Heart right ventricle (tissue), 16 donors: ENCODE measurements at regions not wholly inside any gene's neighbourhood (a gene's known extent, or its start where the extent isn't known, plus 50 kb on each side); places are given as distances from the start of the nearest gene placed in this dataset.

ENCODE experiments used
- ATAC-seq, 8 donors: fragments of 200-7000 bp; cut with Tn5 transposase; one replicate each; pipeline ENCODE4 v1.9.1; 2020; ENCODE audit warnings: mild to moderate bottlenecking in 8 of 8, moderate library complexity in 8 of 8, moderate number of reproducible peaks in 1 of 8
- DNase-seq, 2 donors: peaks; one replicate each; pipeline ENCODE4 v3.0.0-alpha.2; 2020
- H3K27ac ChIP-seq, 10 donors: fragments of 200-600 bp; sonication (generic) in 2 of 10; one replicate each; pipeline versions ENCODE4 v1.5.0 to v1.8.0; 2020 to 2022; ENCODE audit warnings: mild to moderate bottlenecking in 3 of 10
- H3K27me3 ChIP-seq, 7 donors: fragments of 200-600 bp; one replicate each; pipeline ENCODE4 v1.8.0; 2021 to 2022; ENCODE audit warnings: mild to moderate bottlenecking in 2 of 7
- H3K36me3 ChIP-seq, 9 donors: fragments of 200-600 bp; sonication (generic) in 1 of 9; one replicate each; pipeline versions ENCODE4 v1.5.0 to v1.8.0; 2020 to 2022; ENCODE audit warnings: mild to moderate bottlenecking in 2 of 9
- H3K4me1 ChIP-seq, 9 donors: fragments of 200-600 bp; sonication (generic) in 1 of 9; one replicate each; pipeline versions ENCODE4 v1.5.0 to v1.8.0; 2020 to 2022; ENCODE audit warnings: mild to moderate bottlenecking in 4 of 9
- H3K4me3 ChIP-seq, 10 donors: fragments of 200-600 bp; sonication (generic) in 2 of 10; one replicate each; pipeline versions ENCODE4 v1.5.0 to v1.8.0; 2020 to 2022; ENCODE audit warnings: mild to moderate bottlenecking in 7 of 10, moderate library complexity in 2 of 10
- H3K9me3 ChIP-seq, 11 donors: fragments of 200-600 bp in 10 of 11; sonication (generic) in 2 of 11; one replicate each; pipeline versions ENCODE4 v1.5.0 to v1.8.0; 2013 to 2022; ENCODE audit warnings: mild to moderate bottlenecking in 2 of 11, control low read depth in 1 of 11, moderate library complexity in 1 of 11
- CTCF ChIP-seq, 9 donors: fragments of 200-600 bp; sonication (generic) in 2 of 9; IDR thresholded peaks; one replicate each; pipeline versions ENCODE4 v1.5.0 to v1.8.0; 2021 to 2022; ENCODE audit warnings: antibody characterized with exemption in 9 of 9, mild to moderate bottlenecking in 5 of 9, moderate library complexity in 1 of 9
- WGBS, 2 donors: extraction: QIAGEN DNeasy Blood & Tissue Kit; methylation state at CpG; one replicate each; pipeline ENCODE4 v1.1.7; 2013; ENCODE audit warnings: inconsistent platforms in 1 of 2; 5-methylcytosine and 5-hydroxymethylcytosine counted together
- intact Hi-C, 10 donors: fragments of 100-400 bp; cut with DNase I; formaldehyde crosslinking; loops; one replicate each; pipeline versions ENCODE4 v1.11.1 to v1.14.2; 2022
- donor health status: Arrhythmogenic right ventricular cardiomyopathy.
- donor health status: ischemic (EF 13 %, LVEDD 7.1; RV severe dilation, severe dysfunction).
- donor health status: healthy with polysubstance abuse.
- donor health status: DM: no; HTN: yes; CAD: no.
- donor health status: DM: no; HTN: no; CAD: no.
- donor health status: ischemic (EF 25% LVEDD 6.9; RV normal size, moderate dysfunction).
- donor health status: ischemic (EF 25% LVEDD 5.7; RV mildly dilated, moderate dysfunction).
- donor health status: healthy.
- donor health status: DM: yes; HTN: yes; CAD: no.
- donor health status: Ischemic cardiomyopathy.
- donor health status: ischemic (EF 35%, LVEDD 5.7; RV mildly dilated, moderate dysfunction).
- donor health status: nonischemic (EF 11% LVEDD 7.7; RV severe dilation, severe dysfunction).
- donor health status: DM: yes; HTN: yes; CAD: no.
- donor health status: PGD.
- donor health status: ischemic (EF 29% LVEDD 5.4; RV normal size, mild dysfunction).
- donor health status: nonischemic (EF 23%, LVEDD 6.1; RV moderate dilation, normal function).

- Histone ChIP-seq H3K9me3 (peaks cover 0 to 5% (median 0%) of the 10 kb centered on the region in 11 donors), H3K27me3 (peaks cover 0 to 17% (median 0%) of the 10 kb centered on the region in 7 donors), H3K36me3 (no peaks in the 10 kb centered on the region), H3K4me3 (no peak overlapping the region), H3K4me1 (peaks cover 0 to 6% (median 0%) of the 10 kb centered on the region in 9 donors), H3K27ac (no peak overlapping the region)
- 85 to 88% methylated on average over 7 of the region's 7 CpGs for WGBS, 2 donors
- intact Hi-C loops, result loop anchor here in 5 of 10 donors (10.0 kb wide), 3 partner anchors 217 to 917 kb away; partner anchors contain the start of gene DSCAM (in 1 of the 5)
- no peak for DNase-seq
- no peak for ATAC-seq
- no peak for TF ChIP-seq CTCF (IDR thresholded peaks at IDR 0.05)
Observed at GRCh38 chr21:41061701-41062100, 106.3 kb upstream of the BACE2 start.

DNA sequence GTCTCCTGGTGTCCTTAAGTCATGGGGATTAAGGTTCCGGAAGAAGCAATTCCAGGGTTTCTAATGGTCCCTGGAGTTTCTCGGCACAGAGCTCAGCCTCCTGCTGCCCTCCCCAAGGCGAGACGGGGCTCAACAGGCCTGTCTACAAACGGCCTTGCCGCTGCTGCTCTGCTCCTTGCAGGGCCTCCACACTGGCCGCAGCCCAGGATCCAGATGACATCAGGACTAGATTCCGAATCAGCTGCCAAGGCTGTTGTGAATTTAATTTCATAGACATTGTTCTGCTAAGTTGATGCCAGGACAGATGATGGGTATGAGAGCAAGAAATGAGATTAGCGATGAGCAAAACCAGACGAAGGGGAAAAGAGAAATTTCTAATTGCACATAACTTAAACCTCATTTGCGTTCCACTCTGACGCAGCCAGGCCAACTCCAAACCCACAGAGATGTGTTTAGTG, 103.6 kb upstream of the BACE2 start:
- H3K27ac ChIP-seq, result no peak overlapping the region
- DNase-seq (no peak), ATAC-seq (no peak)
- H3K36me3 ChIP-seq, result no peaks in the 10 kb centered on the region
- 43 to 51% methylated on average over 12 of the region's 12 CpGs for WGBS, 2 donors
- H3K4me3 ChIP-seq, result no peak overlapping the region
- TF ChIP-seq CTCF (IDR thresholded peaks at IDR 0.05), result no peak
- H3K9me3 ChIP-seq, result no peaks in the 10 kb centered on the region
- H3K27me3 ChIP-seq, result peaks cover 0 to 20% (median 5%) of the 10 kb centered on the region in 7 donors
- intact Hi-C loops, result loop anchor here in 5 of 10 donors (10.0 kb wide), 3 partner anchors 220 to 920 kb away; partner anchors contain the start of gene DSCAM (in 1 of the 5)
- H3K4me1 ChIP-seq, result peaks cover 0 to 17% (median 8%) of the 10 kb centered on the region in 9 donors

GRCh38 chr21:41064951-41065350, 103.0 kb upstream of the BACE2 start:
- no peak for TF ChIP-seq CTCF (IDR thresholded peaks at IDR 0.05)
- Histone ChIP-seq H3K4me1 (peaks cover 0 to 17% (median 8%) of the 10 kb centered on the region in 9 donors), H3K27me3 (peaks cover 0 to 20% (median 9%) of the 10 kb centered on the region in 7 donors), H3K4me3 (no peak overlapping the region), H3K36me3 (no peaks in the 10 kb centered on the region), H3K9me3 (no peaks in the 10 kb centered on the region), H3K27ac (no peak overlapping the region)
- intact Hi-C loops, result loop anchor here (1.0 to 10.0 kb wide), 6 partner anchors 220 to 923 kb away; partner anchors contain the start of gene DSCAM (in 1 of the 10)
- 90 to 91% methylated on average over 8 of the region's 8 CpGs for WGBS, 2 donors
- DNase-seq (no peak), ATAC-seq (no peak)

DNA sequence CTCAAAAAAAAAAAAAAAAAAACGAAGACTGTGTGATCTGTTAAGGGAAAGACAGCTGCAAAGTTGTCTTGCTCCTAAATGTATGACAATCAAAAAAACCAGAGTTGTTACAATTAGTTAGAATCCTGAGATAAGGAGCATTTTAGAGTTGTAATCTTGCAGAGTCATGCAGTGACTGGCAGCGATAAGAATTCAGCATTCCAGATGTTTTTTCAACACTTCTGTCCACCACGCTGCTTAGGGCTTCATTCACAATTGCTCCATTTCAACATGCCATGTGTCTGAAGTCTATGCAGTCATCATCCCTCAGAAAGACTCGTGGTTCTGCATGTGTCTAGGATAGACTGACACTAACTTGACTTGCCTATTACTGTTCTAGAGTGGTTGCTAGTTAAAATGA, 102.4 kb upstream of the BACE2 start:
- WGBS, 2 donors, result 41 to 56% methylated on average over 4 of the region's 4 CpGs
- no peak overlapping the region for H3K27ac ChIP-seq
- intact Hi-C loops, result loop anchor here (1.0 to 10.0 kb wide), 6 partner anchors 221 to 923 kb away; partner anchors contain the start of gene DSCAM (in 1 of the 10)
- no peak overlapping the region for H3K4me3 ChIP-seq
- no peak for TF ChIP-seq CTCF (IDR thresholded peaks at IDR 0.05)
- peaks cover 0 to 17% (median 8%) of the 10 kb centered on the region in 9 donors for H3K4me1 ChIP-seq
- H3K9me3 ChIP-seq, result no peaks in the 10 kb centered on the region
- ATAC-seq (no peak), DNase-seq (no peak)
- peaks cover 0 to 23% (median 10%) of the 10 kb centered on the region in 7 donors for H3K27me3 ChIP-seq
- no peaks in the 10 kb centered on the region for H3K36me3 ChIP-seq
